ENCODE measurements at regions not wholly inside any gene's neighbourhood (a gene's known extent, or its start where the extent isn't known, plus 50 kb on each side); places are given as distances from the start of the nearest gene placed in this dataset.

DNA sequence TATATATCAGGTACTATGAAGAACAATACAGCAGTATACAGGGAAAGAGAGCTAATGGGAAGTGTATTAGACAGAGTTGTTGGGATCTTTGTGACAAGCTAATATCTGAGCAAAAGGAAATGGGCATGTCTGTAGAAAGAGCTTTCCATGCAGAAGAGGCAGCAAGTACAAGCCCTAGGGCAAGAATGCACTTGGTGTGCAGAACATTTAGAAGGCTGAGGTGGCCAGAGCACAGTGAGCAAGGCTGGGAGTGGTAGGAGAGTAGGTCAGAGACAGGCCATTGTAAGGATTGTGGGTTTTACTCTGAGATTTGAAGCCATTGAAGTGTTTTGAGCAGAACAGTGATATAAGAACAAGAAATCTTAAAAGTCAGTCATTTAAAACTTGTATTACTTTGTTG lies 353.9 kb upstream of the TGFBR2 start:
- Histone ChIP-seq H3K9me3 (ENCODE audit: control insufficient read depth, insufficient read depth, low read length) (no peaks in the 10 kb centered on the region), H4K5ac (ENCODE audit: low read depth, low read length) (no peak overlapping the region), H2AFZ (replicated peaks; ENCODE audit: low read length, poor library complexity) (no peak overlapping the region), H3K4me1 (ENCODE audit: control insufficient read depth, insufficient read depth, low read length) (no peaks in the 10 kb centered on the region), H3K14ac (replicated peaks; ENCODE audit: low read depth, low read length) (no peak overlapping the region), H2BK20ac (ENCODE audit: low read depth, low read length) (no peak overlapping the region), H4K91ac (ENCODE audit: insufficient read depth, low read depth, low read length) (no peak overlapping the region), H4K20me1 (ENCODE audit: insufficient read depth, low read length) (no peaks in the 10 kb centered on the region), H4K8ac (ENCODE audit: low read depth in 2 of 2, low read length in 2 of 2) (no peak overlapping the region), H3K27me3 (ENCODE audit: control insufficient read depth, insufficient read depth, low read length) (no peaks in the 10 kb centered on the region), H3K4ac (ENCODE audit: low read depth, low read length) (no peak overlapping the region), H2BK120ac (ENCODE audit: low read depth, low read length) (no peak overlapping the region), H2AK9ac (replicated peaks; ENCODE audit: low read depth, low read length, poor library complexity) (no peak overlapping the region), H3K36me3 (ENCODE audit: control insufficient read depth, insufficient read depth, low read length) (no peaks in the 10 kb centered on the region), H2BK15ac (ENCODE audit: low read depth, low read length) (no peak overlapping the region), H3K79me1 (ENCODE audit: low read depth in 1 of 2, low read length in 2 of 2) (no peaks in the 10 kb centered on the region), H3K9ac (ENCODE audit: low read depth, low read length) (no peak overlapping the region), H3K4me3 (ENCODE audit: insufficient read depth, low read depth, low read length) (no peak overlapping the region), H2AK5ac (ENCODE audit: low read depth, low read length) (no peak overlapping the region), H3K9me1 (ENCODE audit: insufficient read depth, low read length) (no peaks in the 10 kb centered on the region), H2BK5ac (ENCODE audit: low read depth, low read length, poor library complexity, severe bottlenecking) (no peak overlapping the region), H3K56ac (ENCODE audit: extremely low read depth, insufficient read depth, low read length) (no peak overlapping the region), H3K18ac (ENCODE audit: low read depth, low read length) (no peak overlapping the region), H3K23ac (ENCODE audit: low read depth, low read length) (no peak overlapping the region), H3K27ac (ENCODE audit: insufficient read depth, low read length) (no peak overlapping the region), H3K4me2 (ENCODE audit: low read depth, low read length) (no peak overlapping the region)
- in situ Hi-C loops (cut with MboI; ENCODE audit: low sequenced_read_pairs) (no loop called here), intact Hi-C loops (cut with micrococcal nuclease) (no loop called here), dilution Hi-C loops (cut with HindIII; ENCODE audit: low sequenced_read_pairs, unreplicated experiment) (no loop called here)
- no peak for ATAC-seq (ENCODE audit: low read depth)
- POLR2A ChIA-PET (ENCODE audit: unreplicated experiment), result no interaction called here
- BruUV-seq (replicated peaks), result no TSS peak
- no peak for DNase-seq
- no peak for TF ChIP-seq FOS (IDR thresholded peaks at IDR 0.05; ENCODE audit: low read depth, low read length)
- TF ChIP-seq, protein P1, sequence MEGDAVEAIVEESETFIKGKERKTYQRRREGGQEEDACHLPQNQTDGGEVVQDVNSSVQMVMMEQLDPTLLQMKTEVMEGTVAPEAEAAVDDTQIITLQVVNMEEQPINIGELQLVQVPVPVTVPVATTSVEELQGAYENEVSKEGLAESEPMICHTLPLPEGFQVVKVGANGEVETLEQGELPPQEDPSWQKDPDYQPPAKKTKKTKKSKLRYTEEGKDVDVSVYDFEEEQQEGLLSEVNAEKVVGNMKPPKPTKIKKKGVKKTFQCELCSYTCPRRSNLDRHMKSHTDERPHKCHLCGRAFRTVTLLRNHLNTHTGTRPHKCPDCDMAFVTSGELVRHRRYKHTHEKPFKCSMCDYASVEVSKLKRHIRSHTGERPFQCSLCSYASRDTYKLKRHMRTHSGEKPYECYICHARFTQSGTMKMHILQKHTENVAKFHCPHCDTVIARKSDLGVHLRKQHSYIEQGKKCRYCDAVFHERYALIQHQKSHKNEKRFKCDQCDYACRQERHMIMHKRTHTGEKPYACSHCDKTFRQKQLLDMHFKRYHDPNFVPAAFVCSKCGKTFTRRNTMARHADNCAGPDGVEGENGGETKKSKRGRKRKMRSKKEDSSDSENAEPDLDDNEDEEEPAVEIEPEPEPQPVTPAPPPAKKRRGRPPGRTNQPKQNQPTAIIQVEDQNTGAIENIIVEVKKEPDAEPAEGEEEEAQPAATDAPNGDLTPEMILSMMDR (conservative IDR thresholded peaks at IDR 0.05; ENCODE audit: low read depth, low read length), result no peak
- no peak for TF ChIP-seq BHLHE40 (IDR thresholded peaks at IDR 0.05; ENCODE audit: low read depth, low read length)
- no peak for TF ChIP-seq SMC3 (IDR thresholded peaks at IDR 0.05; ENCODE audit: low read depth, low read length)
- no peak for TF ChIP-seq POLR2A (IDR thresholded peaks at IDR 0.05; ENCODE audit: low read depth, low read length)
- TF ChIP-seq RAD21 (IDR thresholded peaks at IDR 0.05; ENCODE audit: low read length), result no peak
- TF ChIP-seq NFE2L2 (IDR thresholded peaks at IDR 0.05; ENCODE audit: low read depth, low read length), result no peak
- TF ChIP-seq RCOR1 (IDR thresholded peaks at IDR 0.05; ENCODE audit: insufficient replicate concordance, low read length), result no peak
- TF ChIP-seq, protein P2, sequence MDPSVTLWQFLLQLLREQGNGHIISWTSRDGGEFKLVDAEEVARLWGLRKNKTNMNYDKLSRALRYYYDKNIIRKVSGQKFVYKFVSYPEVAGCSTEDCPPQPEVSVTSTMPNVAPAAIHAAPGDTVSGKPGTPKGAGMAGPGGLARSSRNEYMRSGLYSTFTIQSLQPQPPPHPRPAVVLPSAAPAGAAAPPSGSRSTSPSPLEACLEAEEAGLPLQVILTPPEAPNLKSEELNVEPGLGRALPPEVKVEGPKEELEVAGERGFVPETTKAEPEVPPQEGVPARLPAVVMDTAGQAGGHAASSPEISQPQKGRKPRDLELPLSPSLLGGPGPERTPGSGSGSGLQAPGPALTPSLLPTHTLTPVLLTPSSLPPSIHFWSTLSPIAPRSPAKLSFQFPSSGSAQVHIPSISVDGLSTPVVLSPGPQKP (IDR thresholded peaks at IDR 0.05; ENCODE audit: borderline replicate concordance, low read depth, low read length), result no peak
- TF ChIP-seq, protein P3, sequence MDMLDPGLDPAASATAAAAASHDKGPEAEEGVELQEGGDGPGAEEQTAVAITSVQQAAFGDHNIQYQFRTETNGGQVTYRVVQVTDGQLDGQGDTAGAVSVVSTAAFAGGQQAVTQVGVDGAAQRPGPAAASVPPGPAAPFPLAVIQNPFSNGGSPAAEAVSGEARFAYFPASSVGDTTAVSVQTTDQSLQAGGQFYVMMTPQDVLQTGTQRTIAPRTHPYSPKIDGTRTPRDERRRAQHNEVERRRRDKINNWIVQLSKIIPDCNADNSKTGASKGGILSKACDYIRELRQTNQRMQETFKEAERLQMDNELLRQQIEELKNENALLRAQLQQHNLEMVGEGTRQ (IDR thresholded peaks at IDR 0.05; ENCODE audit: low read depth, low read length), result no peak
- TF ChIP-seq MAZ (IDR thresholded peaks at IDR 0.05; ENCODE audit: borderline replicate concordance, low read depth, low read length), result no peak
- TF ChIP-seq CHD1 (IDR thresholded peaks at IDR 0.05; ENCODE audit: low read depth, low read length), result no peak
- TF ChIP-seq MXI1 (IDR thresholded peaks at IDR 0.05; ENCODE audit: borderline replicate concordance, low read depth, low read length), result no peak
- no peak for TF ChIP-seq CEBPB (IDR thresholded peaks at IDR 0.05; ENCODE audit: low read depth, low read length)
- TF ChIP-seq RFX5 (IDR thresholded peaks at IDR 0.05; ENCODE audit: low read depth, low read length), result no peak
- TF ChIP-seq MAFK (IDR thresholded peaks at IDR 0.05; ENCODE audit: low read depth, low read length), result no peak
- CTCF ChIA-PET, result interaction anchor here (0.5 kb wide), 1 partner anchor 453 kb away, joined by 3 read pairs; no protein-coding TSS in a partner anchor

Measured in IMR-90 (cell line).